ENCODE measurements at regions not wholly inside any gene's neighbourhood (a gene's known extent, or its start where the extent isn't known, plus 50 kb on each side); places are given as distances from the start of the nearest gene placed in this dataset.

- no peak overlapping the region for H3K23ac ChIP-seq (ENCODE audit: low read length)
- H4K12ac ChIP-seq (ENCODE audit: low read depth, low read length), result no peak overlapping the region
- no peak overlapping the region for H2BK120ac ChIP-seq (ENCODE audit: insufficient read depth, low read length, poor library complexity)
Measured at GRCh38 chr4:1540601-1541375, 134.5 kb upstream of the NKX1-1 start.

GRCh38 chr4:1539859-1540600 is 133.8 kb upstream of the NKX1-1 start:
- no CpG with 5 or more reads among the region's 45 CpGs for WGBS (ENCODE audit: extremely low coverage, insufficient coverage, insufficient read length)
- H3K27ac ChIP-seq (ENCODE audit: low read depth, low read length), result no peak overlapping the region

More at GRCh38 chr4:1540601-1541375, 134.5 kb upstream of the NKX1-1 start:
- H2BK5ac ChIP-seq (ENCODE audit: low read depth, low read length, poor library complexity), result no peak overlapping the region
- H3K4me2 ChIP-seq (ENCODE audit: low read length), result no peak overlapping the region
- H3K79me2 ChIP-seq (ENCODE audit: control insufficient read depth, insufficient read depth, low read length, poor library complexity), result no peaks in the 10 kb centered on the region
- H4K8ac ChIP-seq (ENCODE audit: low read depth, low read length), result no peak overlapping the region
- no peaks in the 10 kb centered on the region for H3K79me1 ChIP-seq (ENCODE audit: low read length)
- H2BK12ac ChIP-seq (ENCODE audit: low read length), result no peak overlapping the region
- H3K4me1 ChIP-seq (ENCODE audit: control insufficient read depth in 1 of 2, insufficient read depth in 2 of 2, low read length in 2 of 2), result no peaks in the 10 kb centered on the region
- H3K36me3 ChIP-seq (ENCODE audit: control insufficient read depth in 1 of 2, insufficient read depth in 2 of 2, low read length in 2 of 2), result no peaks in the 10 kb centered on the region
- WGBS (ENCODE audit: extremely low coverage, insufficient coverage, insufficient read length), result no CpG with 5 or more reads among the region's 33 CpGs
- no peak for DNase-seq
- no peak overlapping the region for H2AK5ac ChIP-seq (ENCODE audit: low read length)
- H4K91ac ChIP-seq (ENCODE audit: low read depth, low read length), result no peak overlapping the region
- H3K4ac ChIP-seq (ENCODE audit: low read depth, low read length), result no peak overlapping the region
- H3K9me3 ChIP-seq (ENCODE audit: insufficient read depth, low read depth, low read length), result no peaks in the 10 kb centered on the region
- H3K4me3 ChIP-seq (ENCODE audit: low read depth, low read length), result no peak overlapping the region
- H3K27me3 ChIP-seq (ENCODE audit: insufficient read depth, low read length), result no peaks in the 10 kb centered on the region
- H3K27ac ChIP-seq (ENCODE audit: low read depth, low read length), result no peak overlapping the region
- H3K18ac ChIP-seq (ENCODE audit: low read length), result no peak overlapping the region
- H3K14ac ChIP-seq (ENCODE audit: low read length), result no peak overlapping the region
- no peak overlapping the region for H2AFZ ChIP-seq (ENCODE audit: insufficient read depth, low read length, poor library complexity)
- H3K9ac ChIP-seq (ENCODE audit: low read length), result no peak overlapping the region

GRCh38 chr4:1538941-1539772 is 132.9 kb upstream of the NKX1-1 start:
- H3K4me1 ChIP-seq (ENCODE audit: control insufficient read depth in 1 of 2, insufficient read depth in 2 of 2, low read length in 2 of 2), result no peaks in the 10 kb centered on the region
- no peak overlapping the region for H3K4me3 ChIP-seq (ENCODE audit: low read depth, low read length)
- H2BK120ac ChIP-seq (ENCODE audit: insufficient read depth, low read length, poor library complexity), result no peak overlapping the region
- H3K14ac ChIP-seq (ENCODE audit: low read length), result no peak overlapping the region
- no peak overlapping the region for H2BK5ac ChIP-seq (ENCODE audit: low read depth, low read length, poor library complexity)
- H4K12ac ChIP-seq (ENCODE audit: low read depth, low read length), result no peak overlapping the region
- H3K27me3 ChIP-seq (ENCODE audit: insufficient read depth, low read length), result no peaks in the 10 kb centered on the region
- no peak overlapping the region for H2BK12ac ChIP-seq (ENCODE audit: low read length)
- no peaks in the 10 kb centered on the region for H3K79me2 ChIP-seq (ENCODE audit: control insufficient read depth, insufficient read depth, low read length, poor library complexity)
- no peaks in the 10 kb centered on the region for H3K79me1 ChIP-seq (ENCODE audit: low read length)
- no peak overlapping the region for H3K4ac ChIP-seq (ENCODE audit: low read depth, low read length)
- H3K9me3 ChIP-seq (ENCODE audit: insufficient read depth, low read depth, low read length), result peaks cover 4% of the 10 kb centered on the region
- no peak overlapping the region for H3K4me2 ChIP-seq (ENCODE audit: low read length)
- no peak overlapping the region for H3K27ac ChIP-seq (ENCODE audit: low read depth, low read length)
- no CpG with 5 or more reads among the region's 23 CpGs for WGBS (ENCODE audit: extremely low coverage, insufficient coverage, insufficient read length)
- no peak overlapping the region for H3K23ac ChIP-seq (ENCODE audit: low read length)
- no peak overlapping the region for H3K18ac ChIP-seq (ENCODE audit: low read length)
- H4K8ac ChIP-seq (ENCODE audit: low read depth, low read length), result no peak overlapping the region
- H3K9ac ChIP-seq (ENCODE audit: low read length), result no peak overlapping the region
- H4K91ac ChIP-seq (ENCODE audit: low read depth, low read length), result no peak overlapping the region
- no peak overlapping the region for H2AK5ac ChIP-seq (ENCODE audit: low read length)
- H3K36me3 ChIP-seq (ENCODE audit: control insufficient read depth in 1 of 2, insufficient read depth in 2 of 2, low read length in 2 of 2), result no peaks in the 10 kb centered on the region
- no peak for DNase-seq
- no peak overlapping the region for H2AFZ ChIP-seq (ENCODE audit: insufficient read depth, low read length, poor library complexity)

More at GRCh38 chr4:1539859-1540600, 133.8 kb upstream of the NKX1-1 start:
- Histone ChIP-seq H3K18ac (ENCODE audit: low read length) (no peak overlapping the region), H3K23ac (ENCODE audit: low read length) (no peak overlapping the region), H3K9ac (ENCODE audit: low read length) (no peak overlapping the region), H3K4me1 (ENCODE audit: control insufficient read depth in 1 of 2, insufficient read depth in 2 of 2, low read length in 2 of 2) (no peaks in the 10 kb centered on the region), H4K12ac (ENCODE audit: low read depth, low read length) (no peak overlapping the region), H4K91ac (ENCODE audit: low read depth, low read length) (no peak overlapping the region), H3K14ac (ENCODE audit: low read length) (no peak overlapping the region), H3K36me3 (ENCODE audit: control insufficient read depth in 1 of 2, insufficient read depth in 2 of 2, low read length in 2 of 2) (no peaks in the 10 kb centered on the region), H2AK5ac (ENCODE audit: low read length) (no peak overlapping the region), H3K27me3 (ENCODE audit: insufficient read depth, low read length) (no peaks in the 10 kb centered on the region), H3K79me2 (ENCODE audit: control insufficient read depth, insufficient read depth, low read length, poor library complexity) (no peaks in the 10 kb centered on the region), H2AFZ (ENCODE audit: insufficient read depth, low read length, poor library complexity) (no peak overlapping the region), H3K79me1 (ENCODE audit: low read length) (no peaks in the 10 kb centered on the region), H2BK120ac (ENCODE audit: insufficient read depth, low read length, poor library complexity) (no peak overlapping the region), H3K4me2 (ENCODE audit: low read length) (no peak overlapping the region), H4K8ac (ENCODE audit: low read depth, low read length) (no peak overlapping the region), H3K4ac (ENCODE audit: low read depth, low read length) (no peak overlapping the region), H2BK5ac (ENCODE audit: low read depth, low read length, poor library complexity) (no peak overlapping the region), H3K9me3 (ENCODE audit: insufficient read depth, low read depth, low read length) (peaks cover 3% of the 10 kb centered on the region), H2BK12ac (ENCODE audit: low read length) (no peak overlapping the region), H3K4me3 (ENCODE audit: low read depth, low read length) (no peak overlapping the region)
- DNase-seq, result no peak

GRCh38 chr4:1538096-1538410 is 131.8 kb upstream of the NKX1-1 start:
- no peak overlapping the region for H3K4me3 ChIP-seq (ENCODE audit: low read depth, low read length)
- H3K4me1 ChIP-seq (ENCODE audit: control insufficient read depth in 1 of 2, insufficient read depth in 2 of 2, low read length in 2 of 2), result no peaks in the 10 kb centered on the region
- no peak overlapping the region for H3K4ac ChIP-seq (ENCODE audit: low read depth, low read length)
- H3K79me1 ChIP-seq (ENCODE audit: low read length), result no peaks in the 10 kb centered on the region
- no peak overlapping the region for H4K91ac ChIP-seq (ENCODE audit: low read depth, low read length)
- no peak overlapping the region for H3K4me2 ChIP-seq (ENCODE audit: low read length)
- no peak overlapping the region for H2AFZ ChIP-seq (ENCODE audit: insufficient read depth, low read length, poor library complexity)
- no peak for DNase-seq
- no peak overlapping the region for H3K18ac ChIP-seq (ENCODE audit: low read length)
- no peaks in the 10 kb centered on the region for H3K27me3 ChIP-seq (ENCODE audit: insufficient read depth, low read length)
- no peak overlapping the region for H2BK5ac ChIP-seq (ENCODE audit: low read depth, low read length, poor library complexity)
- H3K36me3 ChIP-seq (ENCODE audit: control insufficient read depth in 1 of 2, insufficient read depth in 2 of 2, low read length in 2 of 2), result no peaks in the 10 kb centered on the region
- H4K8ac ChIP-seq (ENCODE audit: low read depth, low read length), result no peak overlapping the region
- H3K14ac ChIP-seq (ENCODE audit: low read length), result no peak overlapping the region
- no peak overlapping the region for H2BK12ac ChIP-seq (ENCODE audit: low read length)
- H2BK120ac ChIP-seq (ENCODE audit: insufficient read depth, low read length, poor library complexity), result no peak overlapping the region
- H4K12ac ChIP-seq (ENCODE audit: low read depth, low read length), result no peak overlapping the region
- no CpG with 5 or more reads among the region's 9 CpGs for WGBS (ENCODE audit: extremely low coverage, insufficient coverage, insufficient read length)
- no peak overlapping the region for H3K23ac ChIP-seq (ENCODE audit: low read length)
- no peak overlapping the region for H3K27ac ChIP-seq (ENCODE audit: low read depth, low read length)
- H2AK5ac ChIP-seq (ENCODE audit: low read length), result no peak overlapping the region
- H3K79me2 ChIP-seq (ENCODE audit: control insufficient read depth, insufficient read depth, low read length, poor library complexity), result no peaks in the 10 kb centered on the region
- H3K9ac ChIP-seq (ENCODE audit: low read length), result no peak overlapping the region
- H3K9me3 ChIP-seq (ENCODE audit: insufficient read depth, low read depth, low read length), result peaks cover 4% of the 10 kb centered on the region
